ES-I3 (cell line): ENCODE measurements at regions not wholly inside any gene's neighbourhood (a gene's known extent, or its start where the extent isn't known, plus 50 kb on each side); places are given as distances from the start of the nearest gene placed in this dataset.

Experiments
- H3K36me3 ChIP-seq: 2 replicates; pipeline ENCODE4 v1.6.1; 2013; ENCODE audit warnings: mild to moderate bottlenecking, low read length, control low read depth, moderate library complexity; ENCODE audit not compliant: insufficient read depth
- H3K4me1 ChIP-seq: 2 replicates; pipeline ENCODE4 v1.6.1; 2013; ENCODE audit warnings: mild to moderate bottlenecking, control low read depth, low read length; ENCODE audit not compliant: insufficient read depth
- H3K9ac ChIP-seq: 2 replicates; pipeline ENCODE4 v1.6.1; 2013; ENCODE audit warnings: low read depth, mild to moderate bottlenecking, low read length, moderate library complexity
- H3K9me3 ChIP-seq: 2 replicates; pipeline ENCODE4 v1.6.1; 2013; ENCODE audit warnings: mild to moderate bottlenecking, low read length, moderate library complexity; ENCODE audit not compliant: control insufficient read depth, insufficient read depth

GRCh38 chr4:117428536-117428935 is 343.2 kb upstream of the TRAM1L1 start:
- Histone ChIP-seq H3K9me3 (no peaks in the 10 kb centered on the region; the same call in 1 of the 2 replicates), H3K9ac (no peak overlapping the region), H3K36me3 (no peaks in the 10 kb centered on the region), H3K4me1 (no peaks in the 10 kb centered on the region)

- no peaks in the 10 kb centered on the region for H3K36me3 ChIP-seq
- no peaks in the 10 kb centered on the region; the same call in 1 of the 2 replicates for H3K9me3 ChIP-seq
- no peaks in the 10 kb centered on the region for H3K4me1 ChIP-seq
- no peak overlapping the region for H3K9ac ChIP-seq
Observed at GRCh38 chr4:117429061-117429460, 343.7 kb upstream of the TRAM1L1 start.

- Histone ChIP-seq H3K9ac (no peak overlapping the region), H3K4me1 (no peaks in the 10 kb centered on the region), H3K9me3 (no peaks in the 10 kb centered on the region; the same call in 1 of the 2 replicates), H3K36me3 (no peaks in the 10 kb centered on the region)
Observed at GRCh38 chr4:117429506-117429905, 344.1 kb upstream of the TRAM1L1 start.

- Histone ChIP-seq H3K9me3 (no peaks in the 10 kb centered on the region), H3K4me1 (no peaks in the 10 kb centered on the region), H3K36me3 (no peaks in the 10 kb centered on the region), H3K9ac (no peak overlapping the region)
Observed at GRCh38 chr4:117434424-117434823, 349.0 kb upstream of the TRAM1L1 start.

GRCh38 chr4:117447925-117448324 is 362.5 kb upstream of the TRAM1L1 start:
- Histone ChIP-seq H3K9ac (no peak overlapping the region), H3K9me3 (no peaks in the 10 kb centered on the region), H3K4me1 (no peaks in the 10 kb centered on the region), H3K36me3 (no peaks in the 10 kb centered on the region)

GRCh38 chr4:117455088-117455487 is 369.7 kb upstream of the TRAM1L1 start:
- Histone ChIP-seq H3K9me3 (no peaks in the 10 kb centered on the region), H3K4me1 (no peaks in the 10 kb centered on the region), H3K36me3 (no peaks in the 10 kb centered on the region), H3K9ac (no peak overlapping the region)

- Histone ChIP-seq H3K4me1 (peaks cover 5% of the 10 kb centered on the region; the same call in 1 of the 2 replicates), H3K9me3 (no peaks in the 10 kb centered on the region), H3K36me3 (no peaks in the 10 kb centered on the region), H3K9ac (no peak overlapping the region)
Observed at GRCh38 chr4:117466388-117466787, 381.0 kb upstream of the TRAM1L1 start.

GRCh38 chr4:117467404-117467803 is 382.0 kb upstream of the TRAM1L1 start:
- H3K9ac ChIP-seq, result no peak overlapping the region
- no peaks in the 10 kb centered on the region for H3K36me3 ChIP-seq
- peaks cover 5% of the 10 kb centered on the region; the same call in 1 of the 2 replicates for H3K4me1 ChIP-seq
- H3K9me3 ChIP-seq, result no peaks in the 10 kb centered on the region

- Histone ChIP-seq H3K36me3 (no peaks in the 10 kb centered on the region), H3K4me1 (no peaks in the 10 kb centered on the region), H3K9ac (no peak overlapping the region), H3K9me3 (no peaks in the 10 kb centered on the region)
Observed at GRCh38 chr4:117474987-117475386, 389.6 kb upstream of the TRAM1L1 start.

- H3K9ac ChIP-seq, result no peak overlapping the region
- H3K36me3 ChIP-seq, result no peaks in the 10 kb centered on the region
- no peaks in the 10 kb centered on the region for H3K4me1 ChIP-seq
- H3K9me3 ChIP-seq, result no peaks in the 10 kb centered on the region
Observed at GRCh38 chr4:117477925-117478324, 392.5 kb upstream of the TRAM1L1 start.

- H3K9me3 ChIP-seq, result no peaks in the 10 kb centered on the region
- H3K36me3 ChIP-seq, result no peaks in the 10 kb centered on the region
- H3K4me1 ChIP-seq, result no peaks in the 10 kb centered on the region
- H3K9ac ChIP-seq, result no peak overlapping the region
Observed at GRCh38 chr4:117478702-117479101, 393.3 kb upstream of the TRAM1L1 start.

GRCh38 chr4:117479673-117480072 is 394.3 kb upstream of the TRAM1L1 start:
- no peaks in the 10 kb centered on the region for H3K9me3 ChIP-seq
- no peak overlapping the region for H3K9ac ChIP-seq
- H3K36me3 ChIP-seq, result no peaks in the 10 kb centered on the region
- H3K4me1 ChIP-seq, result no peaks in the 10 kb centered on the region

GRCh38 chr4:117481742-117482141 is 396.4 kb upstream of the TRAM1L1 start:
- H3K9me3 ChIP-seq, result no peaks in the 10 kb centered on the region
- no peaks in the 10 kb centered on the region for H3K36me3 ChIP-seq
- H3K4me1 ChIP-seq, result no peaks in the 10 kb centered on the region
- H3K9ac ChIP-seq, result no peak overlapping the region

GRCh38 chr4:117488692-117489091 is 403.3 kb upstream of the TRAM1L1 start:
- H3K9ac ChIP-seq, result no peak overlapping the region
- H3K4me1 ChIP-seq, result peaks cover 5% of the 10 kb centered on the region; the same call in 1 of the 2 replicates
- H3K36me3 ChIP-seq, result no peaks in the 10 kb centered on the region
- no peaks in the 10 kb centered on the region; the same call in 1 of the 2 replicates for H3K9me3 ChIP-seq

- Histone ChIP-seq H3K4me1 (peaks cover 5% of the 10 kb centered on the region; the same call in 1 of the 2 replicates), H3K9me3 (no peaks in the 10 kb centered on the region; the same call in 1 of the 2 replicates), H3K36me3 (no peaks in the 10 kb centered on the region), H3K9ac (no peak overlapping the region)
Observed at GRCh38 chr4:117489107-117489506, 403.7 kb upstream of the TRAM1L1 start.

- Histone ChIP-seq H3K4me1 (peaks cover 5% of the 10 kb centered on the region; the same call in 1 of the 2 replicates), H3K9ac (no peak overlapping the region), H3K9me3 (no peaks in the 10 kb centered on the region; the same call in 1 of the 2 replicates), H3K36me3 (no peaks in the 10 kb centered on the region)
Observed at GRCh38 chr4:117491516-117491915, 406.1 kb upstream of the TRAM1L1 start.
